ENCODE measurements at regions not wholly inside any gene's neighbourhood (a gene's known extent, or its start where the extent isn't known, plus 50 kb on each side); places are given as distances from the start of the nearest gene placed in this dataset.

DNA sequence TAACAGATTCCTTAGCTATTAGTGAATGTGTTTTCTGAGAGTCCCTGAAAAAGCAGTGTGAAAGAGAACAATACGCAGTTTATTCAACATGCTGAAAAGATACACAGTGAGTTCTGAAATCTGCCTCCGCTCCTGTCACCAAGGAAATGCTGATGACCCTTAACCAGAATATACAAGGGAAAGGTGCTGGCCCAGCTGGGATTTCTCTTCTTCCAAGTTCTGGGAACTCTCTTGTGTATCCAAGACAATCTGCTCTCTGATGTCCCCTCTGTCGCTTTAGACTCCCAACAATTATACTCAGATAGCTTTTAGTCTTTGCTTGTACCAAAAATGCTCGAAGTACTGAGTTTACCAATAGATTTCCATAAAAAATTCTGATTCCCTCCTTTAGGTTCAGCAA is 214.9 kb downstream of the TMEM167A start:
- H3K4me3 ChIP-seq: no peak overlapping the region
- DNase-seq (ENCODE audit: low read depth, low spot score) (no peak), FAIRE-seq (no peak), ATAC-seq (no peak)
- H3K79me2 ChIP-seq (ENCODE audit: control insufficient read depth, insufficient read depth, low read length): no peaks in the 10 kb centered on the region
- H4K20me1 ChIP-seq (ENCODE audit: control insufficient read depth, insufficient read depth): no peaks in the 10 kb centered on the region
- no peak overlapping the region for H3K9ac ChIP-seq (ENCODE audit: control insufficient read depth, insufficient read depth, low read length)
- no peaks in the 10 kb centered on the region for H3K9me3 ChIP-seq (replicated peaks; ENCODE audit: control insufficient read depth, insufficient read depth, low read length)
- SMC1A ChIA-PET (ENCODE audit: uncharacterized antibody, unreplicated experiment): interaction anchor here (1.5 to 2.1 kb wide), 2 partner anchors 12 to 51 kb away, joined by 4 to 7 read pairs; no protein-coding TSS in a partner anchor
- no peak for TF ChIP-seq EP300 (IDR thresholded peaks at IDR 0.05; ENCODE audit: borderline replicate concordance in 1 of 2, control insufficient read depth in 1 of 2, low read depth in 2 of 2, low read length in 2 of 2)
- no peaks in the 10 kb centered on the region for H3K4me1 ChIP-seq (ENCODE audit: control insufficient read depth, insufficient read depth, low read length)
- CTCF ChIA-PET: interaction anchor here (0.7 to 1.1 kb wide), 2 partner anchors 53 to 92 kb away, joined by 3 read pairs; no protein-coding TSS in a partner anchor
- no peaks in the 10 kb centered on the region for H3K36me3 ChIP-seq (ENCODE audit: control insufficient read depth in 2 of 2, insufficient read depth in 2 of 2, low read length in 1 of 2)
- no peaks in the 10 kb centered on the region for H3K27me3 ChIP-seq (replicated peaks in 1 of 2; ENCODE audit: control insufficient read depth in 2 of 2, insufficient read depth in 2 of 2, low read length in 1 of 2)
- RAD21 ChIA-PET (ENCODE audit: unreplicated experiment): no interaction called here
- in situ Hi-C loops (cut with MboI) (no loop called here), intact Hi-C loops (cut with micrococcal nuclease; ENCODE audit: unreplicated experiment) (no loop called here)
- 62% methylated on average over 4 of the region's 4 CpGs for WGBS (ENCODE audit: insufficient coverage, insufficient replicate concordance, low lambda C conversion rate, missing lambda C conversion rate)
- H2AFZ ChIP-seq (ENCODE audit: control insufficient read depth, low read depth, low read length): no peak overlapping the region
- BruUV-seq (replicated peaks): no TSS peak
- POLR2A ChIA-PET: no interaction called here
- H3K4me2 ChIP-seq (ENCODE audit: control insufficient read depth, insufficient read depth): no peak overlapping the region
- no peak overlapping the region for H3K27ac ChIP-seq (ENCODE audit: control insufficient read depth, insufficient read depth)

DNA sequence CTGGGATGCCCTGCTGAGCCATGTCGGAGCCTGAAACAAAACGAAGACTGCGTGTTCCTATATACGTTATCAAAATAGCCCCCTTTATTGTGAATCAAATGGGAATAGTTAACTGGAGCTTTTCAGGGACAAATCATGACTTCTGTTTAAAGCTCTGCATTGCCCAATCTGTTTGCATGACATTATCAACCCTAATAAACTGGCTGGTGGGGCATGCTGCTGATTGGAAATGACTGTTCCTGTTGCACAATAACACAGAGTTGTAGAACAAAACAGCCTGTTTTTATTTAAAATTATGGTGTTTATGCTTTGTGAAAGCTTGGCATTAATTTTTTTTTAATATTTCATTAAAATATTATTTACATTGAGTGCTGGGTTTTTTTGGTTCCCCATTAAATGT is 215.5 kb downstream of the TMEM167A start:
- intact Hi-C loops (cut with micrococcal nuclease; ENCODE audit: unreplicated experiment): no loop called here
- WGBS (ENCODE audit: insufficient coverage, insufficient replicate concordance, low lambda C conversion rate, missing lambda C conversion rate): 76% methylated on average over 4 of the region's 4 CpGs
- POLR2A ChIA-PET: no interaction called here
- TF ChIP-seq NFIC (IDR thresholded peaks at IDR 0.05; ENCODE audit: low read depth, low read length) (no peak), ZNF274 (IDR thresholded peaks at IDR 0.05; ENCODE audit: insufficient read depth, insufficient read length) (no peak), SUPT20H (IDR thresholded peaks at IDR 0.05; ENCODE audit: borderline replicate concordance, control insufficient read depth, low read depth, low read length) (no peak), ETV6 (conservative IDR thresholded peaks at IDR 0.05 in 1 of 2, IDR thresholded peaks at IDR 0.05 in 1 of 2; ENCODE audit: borderline replicate concordance in 1 of 2, low read depth in 1 of 2) (no peak), GATAD2B (conservative IDR thresholded peaks at IDR 0.05; ENCODE audit: low read depth) (no peak), POU2F2 (IDR thresholded peaks at IDR 0.05; ENCODE audit: borderline replicate concordance, low read depth, low read length) (no peak), PAX8 (IDR thresholded peaks at IDR 0.05) (no peak), ZNF24 (IDR thresholded peaks at IDR 0.05) (no peak), SMAD5 (IDR thresholded peaks at IDR 0.05; ENCODE audit: low read depth) (no peak), YY1 (IDR thresholded peaks at IDR 0.05; ENCODE audit: low read depth, low read length) (no peak), NR2C2 (IDR thresholded peaks at IDR 0.05; ENCODE audit: borderline replicate concordance, control insufficient read depth, insufficient read length, low read depth) (no peak)
- TF ChIP-seq, protein P1, sequence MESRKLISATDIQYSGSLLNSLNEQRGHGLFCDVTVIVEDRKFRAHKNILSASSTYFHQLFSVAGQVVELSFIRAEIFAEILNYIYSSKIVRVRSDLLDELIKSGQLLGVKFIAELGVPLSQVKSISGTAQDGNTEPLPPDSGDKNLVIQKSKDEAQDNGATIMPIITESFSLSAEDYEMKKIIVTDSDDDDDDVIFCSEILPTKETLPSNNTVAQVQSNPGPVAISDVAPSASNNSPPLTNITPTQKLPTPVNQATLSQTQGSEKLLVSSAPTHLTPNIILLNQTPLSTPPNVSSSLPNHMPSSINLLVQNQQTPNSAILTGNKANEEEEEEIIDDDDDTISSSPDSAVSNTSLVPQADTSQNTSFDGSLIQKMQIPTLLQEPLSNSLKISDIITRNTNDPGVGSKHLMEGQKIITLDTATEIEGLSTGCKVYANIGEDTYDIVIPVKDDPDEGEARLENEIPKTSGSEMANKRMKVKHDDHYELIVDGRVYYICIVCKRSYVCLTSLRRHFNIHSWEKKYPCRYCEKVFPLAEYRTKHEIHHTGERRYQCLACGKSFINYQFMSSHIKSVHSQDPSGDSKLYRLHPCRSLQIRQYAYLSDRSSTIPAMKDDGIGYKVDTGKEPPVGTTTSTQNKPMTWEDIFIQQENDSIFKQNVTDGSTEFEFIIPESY (IDR thresholded peaks at IDR 0.05): no peak

More for the DNA sequence above, 215.5 kb downstream of the TMEM167A start:
- no peak for DNase-seq (ENCODE audit: low read depth, low spot score)
- ATAC-seq: no peak
- Histone ChIP-seq H4K20me1 (ENCODE audit: control insufficient read depth, insufficient read depth) (no peaks in the 10 kb centered on the region), H3K9me3 (replicated peaks; ENCODE audit: control insufficient read depth, insufficient read depth, low read length) (no peaks in the 10 kb centered on the region), H3K9ac (ENCODE audit: control insufficient read depth, insufficient read depth, low read length) (no peak overlapping the region), H3K27ac (ENCODE audit: control insufficient read depth, insufficient read depth) (no peak overlapping the region), H3K27me3 (replicated peaks in 1 of 2; ENCODE audit: control insufficient read depth in 2 of 2, insufficient read depth in 2 of 2, low read length in 1 of 2) (no peaks in the 10 kb centered on the region), H3K36me3 (ENCODE audit: control insufficient read depth in 2 of 2, insufficient read depth in 2 of 2, low read length in 1 of 2) (no peaks in the 10 kb centered on the region), H3K79me2 (ENCODE audit: control insufficient read depth, insufficient read depth, low read length) (no peaks in the 10 kb centered on the region), H3K4me3 (no peak overlapping the region), H2AFZ (ENCODE audit: control insufficient read depth, low read depth, low read length) (no peak overlapping the region), H3K4me2 (ENCODE audit: control insufficient read depth, insufficient read depth) (no peak overlapping the region), H3K4me1 (ENCODE audit: control insufficient read depth, insufficient read depth, low read length) (no peaks in the 10 kb centered on the region)
- ChIA-PET CTCF (interaction anchor here (1.1 kb wide), 1 partner anchor 52 kb away, joined by 3 read pairs; no protein-coding TSS in a partner anchor), SMC1A (ENCODE audit: uncharacterized antibody, unreplicated experiment) (interaction anchor here (0.7 to 2.1 kb wide), 3 partner anchors 24 to 214 kb away, joined by 4 to 7 read pairs (median 4); no protein-coding TSS in a partner anchor), RAD21 (ENCODE audit: unreplicated experiment) (interaction anchor here (0.7 kb wide), 1 partner anchor 38 kb away, joined by 3 read pairs; no protein-coding TSS in a partner anchor)
- in situ Hi-C loops (cut with MboI): no loop called here
- BruUV-seq (replicated peaks): no TSS peak
- no peak for FAIRE-seq

Data from GM12878 (cell line).